ENCODE measurements at regions not wholly inside any gene's neighbourhood (a gene's known extent, or its start where the extent isn't known, plus 50 kb on each side); places are given as distances from the start of the nearest gene placed in this dataset.

DNA sequence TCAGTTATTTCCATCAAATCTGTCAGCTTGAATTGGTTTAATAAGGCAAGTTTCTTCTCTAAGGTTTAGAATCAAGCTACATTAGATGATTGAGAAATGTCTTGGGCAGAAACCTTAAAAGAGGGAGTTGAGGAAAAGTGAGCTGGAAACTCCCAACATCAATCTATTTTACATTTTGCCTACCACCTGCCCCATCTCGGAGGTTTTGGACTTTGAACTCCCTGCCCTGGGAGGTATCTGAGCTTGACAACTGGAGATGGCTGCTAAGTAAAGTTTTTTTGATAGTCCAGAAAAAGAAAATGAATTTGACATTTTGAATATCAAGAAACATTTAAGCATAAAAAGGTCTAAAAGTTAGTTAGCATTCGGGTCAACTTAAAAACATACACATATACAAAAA lies 234.2 kb downstream of the NFKBIZ start:
- TF ChIP-seq, protein P1, sequence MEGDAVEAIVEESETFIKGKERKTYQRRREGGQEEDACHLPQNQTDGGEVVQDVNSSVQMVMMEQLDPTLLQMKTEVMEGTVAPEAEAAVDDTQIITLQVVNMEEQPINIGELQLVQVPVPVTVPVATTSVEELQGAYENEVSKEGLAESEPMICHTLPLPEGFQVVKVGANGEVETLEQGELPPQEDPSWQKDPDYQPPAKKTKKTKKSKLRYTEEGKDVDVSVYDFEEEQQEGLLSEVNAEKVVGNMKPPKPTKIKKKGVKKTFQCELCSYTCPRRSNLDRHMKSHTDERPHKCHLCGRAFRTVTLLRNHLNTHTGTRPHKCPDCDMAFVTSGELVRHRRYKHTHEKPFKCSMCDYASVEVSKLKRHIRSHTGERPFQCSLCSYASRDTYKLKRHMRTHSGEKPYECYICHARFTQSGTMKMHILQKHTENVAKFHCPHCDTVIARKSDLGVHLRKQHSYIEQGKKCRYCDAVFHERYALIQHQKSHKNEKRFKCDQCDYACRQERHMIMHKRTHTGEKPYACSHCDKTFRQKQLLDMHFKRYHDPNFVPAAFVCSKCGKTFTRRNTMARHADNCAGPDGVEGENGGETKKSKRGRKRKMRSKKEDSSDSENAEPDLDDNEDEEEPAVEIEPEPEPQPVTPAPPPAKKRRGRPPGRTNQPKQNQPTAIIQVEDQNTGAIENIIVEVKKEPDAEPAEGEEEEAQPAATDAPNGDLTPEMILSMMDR (IDR thresholded peaks at IDR 0.05; ENCODE audit: borderline replicate concordance, extremely low read depth, low read length, poor library complexity, severe bottlenecking): no peak
- no peak for TF ChIP-seq EZH2 (IDR thresholded peaks at IDR 0.05; ENCODE audit: borderline replicate concordance, low read depth, low read length, severe bottlenecking)

All from DND-41 (cell line).